Left ventricle myocardium inferior (tissue), 1 donor: ENCODE measurements at regions not wholly inside any gene's neighbourhood (a gene's known extent, or its start where the extent isn't known, plus 50 kb on each side); places are given as distances from the start of the nearest gene placed in this dataset.
"Not testable (repeated sequence)": the region's sequence is repeated elsewhere in the genome, so short reads cannot be mapped to it uniquely, and the experiment has no call there.

ENCODE experiments used
- DNase-seq: peaks from one replicate; pipeline ENCODE4 v3.0.0-alpha.2; 2020
- H3K27ac ChIP-seq: fragments of 200-600 bp; replicated peaks from 2 replicates; pipeline ENCODE4 v1.8.0; 2021
- H3K27me3 ChIP-seq: fragments of 200-600 bp; 2 replicates; pipeline ENCODE4 v1.8.0; 2021; ENCODE audit warnings: low read depth
- H3K36me3 ChIP-seq: fragments of 200-600 bp; 2 replicates; pipeline ENCODE4 v1.8.0; 2021
- H3K4me1 ChIP-seq: fragments of 200-600 bp; 2 replicates; pipeline ENCODE4 v1.8.0; 2021
- H3K4me3 ChIP-seq: fragments of 200-600 bp; 2 replicates; pipeline ENCODE4 v1.8.0; 2021; ENCODE audit warnings: mild to moderate bottlenecking, moderate library complexity
- H3K9me3 ChIP-seq: fragments of 200-600 bp; replicated peaks from 2 replicates; pipeline ENCODE4 v1.8.0; 2021
- CTCF ChIP-seq: fragments of 200-600 bp; IDR thresholded peaks from 2 replicates; pipeline ENCODE4 v1.8.0; 2021; ENCODE audit warnings: antibody characterized with exemption, mild to moderate bottlenecking, borderline replicate concordance
- intact Hi-C: fragments of 100-400 bp; cut with micrococcal nuclease; formaldehyde crosslinking; loops from one replicate; pipeline ENCODE4 v1.11.0; 2022
- donor health status: DM: no; HTN: yes; CAD: no; lungs with severe emphysema.

DNA sequence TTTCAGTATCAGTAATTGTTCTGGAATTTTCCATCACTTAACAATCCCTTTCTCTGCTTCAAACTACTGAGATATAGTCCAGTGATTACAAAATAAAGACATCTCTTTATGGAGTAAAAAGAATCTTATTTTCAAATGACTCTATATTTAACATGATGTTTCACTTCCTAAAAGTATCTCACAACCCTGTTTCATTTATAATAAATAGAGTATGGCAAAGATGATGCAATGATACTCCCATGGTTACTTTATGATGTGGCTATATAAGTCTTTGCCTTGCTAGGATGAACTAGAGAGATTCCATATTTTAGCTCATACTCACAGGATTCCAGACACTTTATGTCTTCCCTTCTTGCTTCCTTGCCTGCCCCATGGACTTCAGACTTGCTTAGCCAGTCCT lies 953.5 kb upstream of the MDGA2 start:
- Histone ChIP-seq H3K4me1 (no peaks in the 10 kb centered on the region), H3K9me3 (no peaks in the 10 kb centered on the region), H3K27me3 (no peaks in the 10 kb centered on the region), H3K36me3 (no peaks in the 10 kb centered on the region), H3K4me3 (no peak overlapping the region), H3K27ac (no peak overlapping the region)
- intact Hi-C loops = no loop called here
- no peak for DNase-seq
- TF ChIP-seq CTCF = no peak

DNA sequence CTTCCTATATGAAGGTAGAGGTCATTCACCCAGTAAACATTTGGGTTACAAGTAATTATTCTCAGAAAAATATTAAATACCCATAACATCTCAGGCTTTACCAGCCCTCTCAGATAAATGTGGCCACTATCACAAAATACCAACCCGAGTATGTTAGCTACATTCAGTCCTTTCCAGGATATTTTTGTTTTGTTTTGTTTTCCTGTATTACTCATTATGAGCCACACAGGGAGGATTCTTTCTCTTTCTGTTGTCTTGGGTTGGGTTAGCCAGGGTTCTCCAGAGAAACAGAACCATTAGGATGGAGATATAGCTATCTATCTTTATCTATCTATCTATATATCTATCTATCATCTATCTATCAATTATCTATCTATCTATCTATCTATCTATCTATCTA lies 947.6 kb upstream of the MDGA2 start:
- H3K4me3 ChIP-seq = no peak overlapping the region
- H3K27ac ChIP-seq = no peak overlapping the region
- no peak for DNase-seq
- H3K36me3 ChIP-seq = no peaks in the 10 kb centered on the region
- H3K27me3 ChIP-seq = no peaks in the 10 kb centered on the region
- no peaks in the 10 kb centered on the region for H3K9me3 ChIP-seq
- intact Hi-C loops = no loop called here
- no peak for TF ChIP-seq CTCF
- H3K4me1 ChIP-seq = no peaks in the 10 kb centered on the region

GRCh38 chr14:48618057-48618456 lies 942.7 kb upstream of the MDGA2 start:
- Histone ChIP-seq H3K36me3 (no peaks in the 10 kb centered on the region), H3K27me3 (no peaks in the 10 kb centered on the region), H3K27ac (no peak overlapping the region), H3K9me3 (no peaks in the 10 kb centered on the region), H3K4me1 (no peaks in the 10 kb centered on the region), H3K4me3 (no peak overlapping the region)
- TF ChIP-seq CTCF = no peak
- no peak for DNase-seq
- intact Hi-C loops = no loop called here

DNA sequence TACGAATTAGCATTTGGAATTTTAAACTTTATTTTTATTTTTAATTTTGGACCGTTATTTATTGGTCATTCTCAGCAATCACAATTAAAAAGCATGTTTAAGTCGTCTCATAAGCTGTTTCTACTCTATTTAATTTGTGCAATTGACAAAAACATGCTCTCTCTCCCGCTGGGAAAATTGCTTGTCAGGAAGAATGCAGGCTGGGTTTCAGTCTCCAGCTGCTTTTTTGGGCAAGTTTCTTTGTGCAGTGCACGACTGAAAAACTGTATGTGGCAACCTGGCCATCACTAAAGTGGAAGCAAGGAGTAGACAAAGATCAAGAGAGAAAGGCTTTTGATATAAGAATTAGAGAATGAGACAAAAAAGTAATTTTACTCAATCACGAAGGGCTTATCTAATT lies 941.5 kb upstream of the MDGA2 start:
- no peaks in the 10 kb centered on the region for H3K27me3 ChIP-seq
- DNase-seq = no peak
- TF ChIP-seq CTCF = no peak
- H3K27ac ChIP-seq = no peak overlapping the region
- H3K4me3 ChIP-seq = no peak overlapping the region
- peaks cover 8% of the 10 kb centered on the region for H3K9me3 ChIP-seq
- no peaks in the 10 kb centered on the region for H3K36me3 ChIP-seq
- intact Hi-C loops = no loop called here
- H3K4me1 ChIP-seq = no peaks in the 10 kb centered on the region

- no peak for TF ChIP-seq CTCF
- DNase-seq = no peak
- intact Hi-C loops = no loop called here
- Histone ChIP-seq H3K36me3 (no peaks in the 10 kb centered on the region), H3K4me3 (no peak overlapping the region), H3K27ac (no peak overlapping the region), H3K27me3 (no peaks in the 10 kb centered on the region), H3K4me1 (no peaks in the 10 kb centered on the region), H3K9me3 (peaks cover 21% of the 10 kb centered on the region)
Measured at GRCh38 chr14:48615618-48616017, 940.2 kb upstream of the MDGA2 start.

GRCh38 chr14:48614003-48614402 lies 938.6 kb upstream of the MDGA2 start:
- Histone ChIP-seq H3K4me3 (no peak overlapping the region), H3K27me3 (no peaks in the 10 kb centered on the region), H3K4me1 (no peaks in the 10 kb centered on the region), H3K36me3 (no peaks in the 10 kb centered on the region), H3K9me3 (peaks cover 23% of the 10 kb centered on the region), H3K27ac (no peak overlapping the region)
- intact Hi-C loops = no loop called here
- no peak for DNase-seq
- TF ChIP-seq CTCF = no peak

- H3K27me3 ChIP-seq, H3K4me3 ChIP-seq, intact Hi-C loops, H3K27ac ChIP-seq, H3K36me3 ChIP-seq, H3K4me1 ChIP-seq, DNase-seq: not testable (repeated sequence)
- H3K9me3 ChIP-seq = peaks cover 31% of the 10 kb centered on the region
Measured at GRCh38 chr14:48606960-48607359, 931.6 kb upstream of the MDGA2 start.
